AG08396 (cell line): ENCODE measurements at regions not wholly inside any gene's neighbourhood (a gene's known extent, or its start where the extent isn't known, plus 50 kb on each side); places are given as distances from the start of the nearest gene placed in this dataset.

Experiments used
- DNase-seq: peaks from one replicate; pipeline ENCODE4 v3.0.0; 2012; ENCODE audit warnings: low spot score, mixed read lengths

DNA sequence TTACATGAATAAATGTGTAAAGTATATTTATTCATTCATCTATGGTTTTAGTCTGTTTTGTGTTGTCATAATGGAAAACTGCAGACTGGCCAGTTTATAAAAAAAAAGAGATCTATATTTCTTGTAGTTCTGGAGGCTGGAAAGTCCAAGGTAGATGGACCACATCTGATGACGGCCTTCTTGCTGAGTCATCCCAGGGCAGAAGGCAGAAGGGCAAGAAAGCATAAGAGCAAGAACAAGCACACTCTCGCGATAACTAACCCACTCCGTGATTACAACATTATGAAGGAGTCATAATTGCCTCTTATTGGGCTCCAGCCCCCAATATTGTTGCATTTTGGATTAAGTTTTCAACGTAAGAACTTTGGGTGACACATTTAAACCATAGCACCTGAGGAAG, 180.4 kb upstream of the DAB2 start:
- no peak for DNase-seq

GRCh38 chr5:39604491-39604890, 179.7 kb upstream of the DAB2 start:
- no peak for DNase-seq

- DNase-seq: peak; percentile 25
Measured at GRCh38 chr5:39599721-39600431, 175.1 kb upstream of the DAB2 start.

- DNase-seq: no peak
Measured at GRCh38 chr5:39598661-39599248, 174.0 kb upstream of the DAB2 start.

DNA sequence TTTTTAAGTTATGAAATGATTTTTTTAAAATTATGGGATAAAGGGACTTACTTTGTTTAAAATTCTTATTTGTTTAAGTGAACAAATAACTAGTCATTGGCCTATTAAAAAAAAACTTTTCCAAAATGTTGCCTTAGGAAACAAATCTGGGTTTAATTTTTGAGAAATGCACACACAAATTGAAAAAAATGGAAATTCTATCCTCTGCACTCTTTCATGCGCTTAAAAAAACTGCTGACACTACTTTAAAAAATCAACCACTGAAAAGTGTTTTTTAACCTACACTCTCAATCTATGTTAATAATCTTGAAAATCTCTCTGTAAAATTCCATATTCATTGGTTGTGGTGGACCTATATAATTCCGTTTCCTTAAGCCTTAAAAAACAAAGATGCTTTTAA, 163.4 kb upstream of the DAB2 start:
- DNase-seq: no peak

GRCh38 chr5:39587675-39588074, 162.9 kb upstream of the DAB2 start:
- no peak for DNase-seq

- no peak for DNase-seq
Measured at GRCh38 chr5:39586185-39586584, 161.4 kb upstream of the DAB2 start.

GRCh38 chr5:39584927-39585326, 160.1 kb upstream of the DAB2 start:
- peak; percentile 17 for DNase-seq

GRCh38 chr5:39580702-39581453, 156.1 kb upstream of the DAB2 start:
- no peak for DNase-seq

GRCh38 chr5:39579750-39580149, 155.0 kb upstream of the DAB2 start:
- no peak for DNase-seq

DNA sequence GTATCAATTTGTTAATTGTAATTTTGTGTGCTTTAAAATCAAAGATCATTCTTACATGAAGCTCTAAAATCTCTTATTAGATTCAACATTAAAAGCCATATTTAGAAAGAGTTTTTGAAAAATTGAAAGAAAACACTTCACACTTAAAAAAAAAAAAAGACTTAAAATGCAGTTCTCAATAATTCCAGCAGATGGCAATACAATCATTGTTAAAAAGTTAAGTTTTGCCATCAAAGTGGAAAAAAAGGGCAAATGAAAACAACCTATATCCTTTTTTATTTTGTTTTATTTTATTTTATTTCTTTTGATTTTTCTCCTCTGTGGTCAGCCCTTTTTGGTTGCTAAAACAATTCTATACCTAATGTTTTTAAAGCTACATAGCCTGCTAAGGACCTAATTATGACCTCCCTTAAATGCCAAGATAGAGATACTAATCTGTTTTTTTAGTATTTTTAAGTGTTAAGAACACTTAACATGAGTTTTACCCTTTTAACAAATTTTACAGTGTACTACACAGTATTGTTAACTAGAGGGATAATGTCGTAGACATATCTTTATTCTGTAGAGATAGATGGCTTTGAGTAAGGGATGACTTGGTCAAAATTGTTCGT, 154.2 kb upstream of the DAB2 start:
- no peak for DNase-seq

DNA sequence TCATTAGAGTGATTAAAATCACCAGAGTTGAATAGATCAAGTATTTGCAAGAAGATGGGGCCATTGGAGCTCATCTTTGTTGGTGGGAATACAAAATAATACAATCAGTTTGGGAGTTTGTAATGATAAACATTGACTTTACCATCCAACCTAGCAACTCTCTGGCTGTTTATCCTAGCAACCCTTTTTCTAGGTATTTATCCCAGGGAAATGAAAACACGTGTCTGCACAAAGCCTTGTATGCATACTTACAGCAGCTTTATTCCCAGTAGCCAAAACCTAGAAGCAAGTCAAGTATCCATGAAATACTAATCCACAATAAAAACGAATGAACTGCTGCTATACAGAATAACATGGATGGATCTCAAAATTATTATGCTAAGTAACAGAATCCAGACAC, 152.7 kb upstream of the DAB2 start:
- no peak for DNase-seq

- peak; percentile 30 for DNase-seq
Measured at GRCh38 chr5:39570403-39571027, 145.7 kb upstream of the DAB2 start.

DNA sequence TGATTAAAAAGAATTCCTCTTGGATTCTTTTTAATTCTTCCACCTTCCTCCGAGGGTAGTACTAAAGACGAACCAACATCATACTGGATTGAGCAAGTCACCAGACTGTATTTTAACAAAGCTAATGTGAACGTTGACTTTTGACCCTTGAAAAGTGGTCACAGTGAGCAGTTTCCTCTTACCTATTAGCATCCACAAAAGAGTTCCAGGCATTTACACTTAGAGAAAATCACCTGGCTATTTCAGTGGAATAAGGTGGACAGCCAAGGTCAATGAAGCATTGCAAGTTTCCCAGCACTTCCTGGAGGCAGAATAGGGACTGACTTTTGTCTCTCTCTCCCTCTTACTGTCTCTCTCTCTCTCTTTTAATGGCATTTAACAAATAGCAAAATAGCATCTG, 145.1 kb upstream of the DAB2 start:
- DNase-seq: no peak

GRCh38 chr5:39566891-39567290, 142.1 kb upstream of the DAB2 start:
- no peak for DNase-seq

DNA sequence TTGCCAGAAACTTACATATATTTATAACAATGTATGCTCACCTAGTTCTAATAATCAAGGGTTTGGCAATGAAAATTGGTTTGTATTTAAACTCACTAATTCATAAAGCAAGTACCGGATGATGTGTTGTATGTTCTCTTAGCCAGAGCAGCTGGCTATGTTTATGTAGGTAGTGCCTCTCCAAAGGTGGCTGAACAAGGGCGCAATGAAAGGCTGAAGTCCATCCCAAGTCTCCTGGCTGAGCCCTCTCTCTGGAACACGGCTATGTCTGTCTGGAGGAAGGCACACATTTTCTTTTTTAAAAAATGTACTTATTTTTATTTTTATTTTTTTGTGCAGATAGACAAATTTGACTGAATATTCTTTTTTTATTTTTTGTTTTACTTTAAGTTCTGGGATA, 141.2 kb upstream of the DAB2 start:
- no peak for DNase-seq

DNA sequence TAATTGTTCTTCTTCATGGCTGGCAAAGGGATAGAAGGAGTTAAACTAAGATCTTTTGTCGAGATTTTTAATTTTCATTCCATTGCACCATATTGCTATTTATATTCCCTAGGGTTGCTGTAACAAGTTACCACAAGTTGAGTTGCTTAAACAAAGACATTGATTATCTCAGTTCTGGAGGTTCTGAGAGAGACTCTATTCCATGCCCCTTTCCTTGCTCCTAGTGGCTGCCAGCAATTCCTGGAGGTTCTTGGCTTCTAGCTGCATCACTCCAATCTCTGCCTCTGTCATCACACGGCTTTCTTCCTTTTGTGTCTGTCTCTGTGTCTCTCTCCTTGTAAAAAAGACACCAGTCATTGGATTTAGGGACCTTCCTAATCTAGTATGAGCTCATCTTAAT, 136.6 kb upstream of the DAB2 start:
- no peak for DNase-seq

DNA sequence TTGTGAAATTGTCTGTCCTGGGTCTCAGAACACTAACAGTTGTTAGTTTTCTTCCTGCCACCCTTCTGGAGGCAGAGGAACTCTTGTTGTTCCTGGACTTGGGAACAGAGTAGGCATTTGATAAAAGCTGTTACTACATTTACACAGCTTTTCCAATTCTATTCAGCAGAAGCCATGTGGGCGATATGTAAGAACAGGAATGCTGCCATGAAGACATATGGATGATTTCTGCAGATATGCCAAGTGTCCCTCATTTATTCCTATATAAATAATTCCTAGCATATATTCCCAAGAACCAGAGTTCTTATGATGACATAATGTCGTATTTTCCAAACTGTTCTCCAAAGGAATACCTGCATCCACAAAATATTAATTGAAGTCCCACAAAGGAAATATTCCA, 135.9 kb upstream of the DAB2 start:
- no peak for DNase-seq

DNA sequence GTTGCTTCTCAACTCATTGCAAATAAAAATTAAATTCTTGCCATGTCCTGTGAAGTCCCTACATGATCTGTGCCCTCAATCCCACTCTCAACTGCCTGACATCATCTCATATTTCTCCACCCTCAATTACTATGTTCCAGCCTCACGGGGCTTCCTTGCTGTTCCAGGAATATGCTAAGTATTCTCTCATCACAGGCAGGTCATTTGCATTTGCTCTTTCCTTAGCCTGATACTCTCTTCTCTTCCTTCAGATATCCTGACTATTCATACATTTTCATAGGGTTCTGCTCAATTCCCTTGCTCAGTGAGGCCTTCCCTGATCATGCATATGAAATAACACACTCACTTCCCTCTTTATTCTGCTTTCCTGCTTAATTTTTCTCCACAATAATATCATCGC, 135.1 kb upstream of the DAB2 start:
- no peak for DNase-seq

GRCh38 chr5:39558541-39558940, 133.8 kb upstream of the DAB2 start:
- DNase-seq: no peak

- DNase-seq: no peak
Measured at GRCh38 chr5:39555788-39556187, 131.0 kb upstream of the DAB2 start.

- DNase-seq: peak; percentile 43
Measured at GRCh38 chr5:39547553-39548154, 122.9 kb upstream of the DAB2 start.
